HG02798 (cell line): ENCODE measurements at regions not wholly inside any gene's neighbourhood (a gene's known extent, or its start where the extent isn't known, plus 50 kb on each side); places are given as distances from the start of the nearest gene placed in this dataset.

Experiments
- ATAC-seq: cut with Tn5 transposase; IDR thresholded peaks from one replicate; pipeline ENCODE4 v1.9.1; 2021; ENCODE audit warnings: mild to moderate bottlenecking; ENCODE audit not compliant: unreplicated experiment, poor library complexity

DNA sequence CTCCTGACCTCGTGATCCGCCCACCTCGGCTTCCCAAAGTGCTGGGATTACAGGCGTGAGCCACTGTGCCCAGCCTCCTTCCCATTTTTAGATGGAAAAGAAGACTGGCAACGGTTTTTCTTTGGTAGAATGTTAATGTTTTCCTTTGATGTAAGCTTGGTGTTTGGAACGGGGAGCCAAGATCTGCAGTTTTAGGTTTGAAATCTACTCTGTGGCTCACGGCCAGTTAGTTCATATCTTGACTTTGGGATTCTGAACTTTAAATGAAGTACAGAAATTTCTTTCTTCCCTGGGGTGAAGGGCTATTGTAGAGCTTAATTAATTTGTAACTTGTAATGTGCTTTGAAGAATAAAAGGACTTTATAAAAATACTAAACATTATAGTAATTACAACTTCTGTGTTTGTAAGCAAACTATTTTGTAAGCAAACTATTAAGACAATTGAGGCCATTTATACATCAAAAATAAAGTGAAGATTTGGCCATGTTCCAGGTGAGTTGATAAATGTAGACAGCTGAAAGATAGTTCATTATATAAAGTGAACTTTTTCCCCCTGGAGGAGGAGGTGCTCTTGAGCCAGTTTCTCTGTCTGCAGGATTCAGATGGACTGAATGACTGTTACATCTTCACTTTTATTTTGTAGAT is 117.1 kb upstream of the TUT7 start:
- no peak for ATAC-seq

DNA sequence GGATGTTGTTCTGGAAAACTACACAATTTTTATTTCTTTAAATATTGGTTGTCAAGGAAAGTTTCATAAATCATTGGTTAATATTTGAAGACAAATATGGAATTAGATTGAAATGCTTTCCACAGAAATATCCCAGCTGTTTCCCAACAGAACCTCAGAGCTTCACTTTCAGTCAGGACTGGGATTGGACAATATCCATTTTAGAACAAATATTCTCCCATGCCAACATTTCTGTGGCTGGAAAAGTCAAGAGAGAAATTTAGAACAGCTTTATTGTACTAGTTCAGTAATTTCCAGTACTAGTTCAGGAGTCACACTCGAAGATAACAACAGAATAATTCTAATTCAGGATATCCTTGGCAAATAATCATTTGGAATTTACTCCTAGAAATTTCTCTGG is 116.1 kb upstream of the TUT7 start:
- ATAC-seq, result no peak

- ATAC-seq, result no peak
These were observed 115.5 kb upstream of the TUT7 start for GRCh38 chr9:86469476-86470250.

GRCh38 chr9:86464242-86464641 is 110.0 kb upstream of the TUT7 start:
- ATAC-seq, result no peak

GRCh38 chr9:86460216-86461002 is 106.2 kb upstream of the TUT7 start:
- no peak for ATAC-seq

GRCh38 chr9:86459599-86460155 is 105.5 kb upstream of the TUT7 start:
- no peak for ATAC-seq

- ATAC-seq, result no peak
These were observed 105.0 kb upstream of the TUT7 start for GRCh38 chr9:86459191-86459590.

DNA sequence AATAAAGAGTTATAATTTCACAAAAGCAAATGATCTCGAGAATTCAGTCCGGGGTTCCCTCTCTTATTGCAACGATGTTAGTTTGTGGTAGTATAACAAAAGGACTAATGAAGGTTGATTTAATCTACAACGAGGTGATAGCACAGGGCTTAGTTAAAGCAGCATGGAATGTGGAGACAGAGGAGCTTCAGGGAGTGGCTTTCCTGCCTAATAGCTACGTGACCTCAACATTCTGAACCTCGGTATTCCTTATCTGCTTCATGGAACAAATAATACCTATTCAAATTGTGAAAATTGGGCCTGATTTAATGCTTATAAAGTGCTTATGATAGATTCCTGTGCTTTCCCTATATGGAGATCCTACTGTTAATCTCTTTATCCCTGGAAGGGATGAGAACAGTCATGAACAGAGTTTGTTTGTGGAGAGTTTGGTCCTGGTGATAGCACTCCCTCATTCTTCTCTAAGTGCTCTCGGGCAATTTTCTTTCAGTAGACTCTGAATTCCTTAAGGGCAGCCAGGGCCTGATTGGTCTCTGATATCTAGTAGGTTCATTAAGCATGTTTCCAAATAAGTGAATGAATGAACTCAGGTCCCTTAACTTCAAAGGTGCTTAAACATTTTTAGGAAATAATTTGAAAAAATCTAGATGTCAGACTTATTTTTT is 104.1 kb upstream of the TUT7 start:
- no peak for ATAC-seq

- no peak for ATAC-seq
These were observed 102.2 kb upstream of the TUT7 start for GRCh38 chr9:86456416-86456815.

- no peak for ATAC-seq
These were observed 100.7 kb upstream of the TUT7 start for GRCh38 chr9:86454701-86455615.

GRCh38 chr9:86452201-86452828 is 98.1 kb upstream of the TUT7 start:
- no peak for ATAC-seq

DNA sequence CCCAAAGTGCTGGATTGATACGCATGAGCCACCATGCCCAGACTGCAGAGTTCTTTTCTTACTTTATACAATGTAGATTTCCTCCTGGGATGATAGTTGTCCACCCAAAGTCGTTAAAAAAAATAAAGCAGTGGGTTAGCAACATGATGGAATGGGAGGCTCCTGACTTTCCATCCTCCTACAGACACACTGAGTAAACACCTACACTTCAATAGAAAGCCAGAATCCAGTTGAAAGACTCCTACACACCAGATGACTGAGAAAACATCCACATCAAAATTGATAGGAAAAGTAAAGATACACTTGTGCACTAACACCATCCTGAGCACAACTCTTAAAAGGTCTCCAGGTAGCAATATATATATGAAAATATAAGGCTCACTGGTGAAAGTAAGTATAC is 95.0 kb upstream of the TUT7 start:
- ATAC-seq, result no peak

GRCh38 chr9:86445671-86446070 is 91.5 kb upstream of the TUT7 start:
- ATAC-seq, result no peak

DNA sequence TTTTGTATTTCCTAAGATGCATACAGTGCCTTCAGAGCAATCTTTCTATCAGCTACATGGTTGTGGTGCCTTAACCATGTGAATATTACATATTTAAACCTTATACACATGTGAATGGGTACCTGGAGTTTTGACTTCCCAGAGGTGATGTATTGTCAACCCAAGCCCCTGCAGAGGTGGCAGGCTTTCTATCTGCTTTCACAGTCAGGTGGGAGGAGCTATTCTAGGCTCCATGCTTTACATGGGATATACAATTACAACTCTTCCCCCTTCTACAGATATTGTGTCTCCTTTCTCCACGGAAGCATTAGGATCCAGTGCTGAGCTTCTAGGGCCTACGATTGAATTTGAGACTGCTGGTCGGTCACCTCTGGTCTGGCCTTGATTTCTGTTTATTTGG is 89.8 kb upstream of the TUT7 start:
- no peak for ATAC-seq

- no peak for ATAC-seq
These were observed 80.0 kb upstream of the TUT7 start for GRCh38 chr9:86434039-86434726.

DNA sequence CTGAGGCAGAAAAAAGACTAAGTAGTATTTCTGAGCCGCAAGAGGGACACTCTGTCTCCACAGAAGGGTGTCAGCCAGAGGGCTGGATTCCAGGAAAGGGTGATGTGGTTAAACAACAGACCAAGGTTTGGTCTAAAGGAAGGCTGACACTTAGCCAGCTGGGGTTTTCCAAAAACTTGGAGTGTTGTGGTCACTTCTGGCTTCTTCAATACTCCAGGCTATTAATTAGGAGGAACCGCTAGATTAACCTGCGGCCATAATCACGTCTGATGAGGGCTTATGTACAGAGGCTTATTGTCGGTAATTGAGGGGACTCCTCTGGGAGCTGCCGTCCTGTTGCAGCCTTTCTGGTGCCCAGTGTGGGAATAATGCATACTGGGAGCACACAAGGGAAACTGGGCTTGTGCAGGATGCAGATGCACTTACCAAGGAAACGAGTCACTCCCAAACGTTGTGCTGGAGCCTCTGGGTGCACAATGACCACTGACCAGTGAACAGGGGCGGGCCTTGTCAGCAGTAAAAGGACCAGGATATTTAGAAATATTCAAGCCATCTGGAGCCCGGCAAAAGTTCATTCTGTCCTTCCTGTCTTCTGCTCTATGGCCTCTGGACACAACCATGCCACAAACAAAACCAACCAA is 70.2 kb upstream of the TUT7 start:
- no peak for ATAC-seq

GRCh38 chr9:86413971-86414880 is 60.0 kb upstream of the TUT7 start:
- no peak for ATAC-seq
